ENCODE measurements at regions not wholly inside any gene's neighbourhood (a gene's known extent, or its start where the extent isn't known, plus 50 kb on each side); places are given as distances from the start of the nearest gene placed in this dataset.
"Not testable (repeated sequence)": the region's sequence is repeated elsewhere in the genome, so short reads cannot be mapped to it uniquely, and the experiment has no call there.

GRCh38 chr9:96064826-96065481 is 189.5 kb downstream of the ERCC6L2 start:
- DNase-seq (ENCODE audit: low read depth): no peak

DNA sequence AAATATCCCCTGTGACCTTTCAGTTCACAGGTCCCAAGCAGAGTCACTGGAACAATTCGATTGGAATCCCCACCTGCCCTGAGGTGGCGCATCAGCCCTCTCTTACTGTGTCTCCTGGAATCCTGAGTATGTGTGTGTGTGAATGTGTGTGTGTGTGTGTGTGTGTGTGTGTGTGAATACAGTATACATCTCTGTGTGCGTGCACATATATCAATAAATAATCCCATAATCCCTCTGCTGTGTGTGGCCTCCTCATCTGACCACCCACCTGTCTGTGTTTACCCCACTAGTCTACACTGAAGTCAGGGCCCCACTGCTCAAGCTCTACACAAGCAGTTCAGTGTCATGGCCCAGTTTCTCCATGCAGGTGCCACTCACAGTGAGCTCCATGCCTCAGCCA is 187.4 kb downstream of the ERCC6L2 start:
- DNase-seq (ENCODE audit: low read depth): no peak

GRCh38 chr9:96062031-96062430 is 186.5 kb downstream of the ERCC6L2 start:
- DNase-seq (ENCODE audit: low read depth): no peak

GRCh38 chr9:96061293-96061987 is 185.9 kb downstream of the ERCC6L2 start:
- peak; percentile 50 for DNase-seq (ENCODE audit: low read depth)

GRCh38 chr9:96058218-96058617 is 182.7 kb downstream of the ERCC6L2 start:
- DNase-seq (ENCODE audit: low read depth): no peak

DNA sequence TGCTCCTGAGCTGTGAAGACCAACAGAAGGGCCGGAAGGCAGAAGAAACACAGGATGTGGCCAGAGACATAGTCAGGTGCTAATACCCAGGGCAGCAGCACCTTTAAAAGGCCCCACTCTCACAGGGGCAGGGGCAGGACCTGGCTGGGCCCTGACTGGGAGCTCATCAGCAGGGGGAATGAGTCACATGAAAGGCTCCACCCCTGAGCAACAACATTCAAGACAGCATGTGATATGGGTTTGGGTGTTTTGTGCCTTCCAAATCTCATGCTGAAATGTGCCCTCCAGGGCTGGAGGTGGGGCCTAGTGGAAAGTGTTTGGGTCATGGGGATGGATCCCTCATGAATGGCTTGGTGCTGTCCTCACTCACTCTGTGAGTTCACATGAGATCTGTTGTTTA is 181.7 kb downstream of the ERCC6L2 start:
- DNase-seq (ENCODE audit: low read depth): peak; percentile 16

GRCh38 chr9:96056226-96056625 is 180.7 kb downstream of the ERCC6L2 start:
- DNase-seq (ENCODE audit: low read depth): no peak

DNA sequence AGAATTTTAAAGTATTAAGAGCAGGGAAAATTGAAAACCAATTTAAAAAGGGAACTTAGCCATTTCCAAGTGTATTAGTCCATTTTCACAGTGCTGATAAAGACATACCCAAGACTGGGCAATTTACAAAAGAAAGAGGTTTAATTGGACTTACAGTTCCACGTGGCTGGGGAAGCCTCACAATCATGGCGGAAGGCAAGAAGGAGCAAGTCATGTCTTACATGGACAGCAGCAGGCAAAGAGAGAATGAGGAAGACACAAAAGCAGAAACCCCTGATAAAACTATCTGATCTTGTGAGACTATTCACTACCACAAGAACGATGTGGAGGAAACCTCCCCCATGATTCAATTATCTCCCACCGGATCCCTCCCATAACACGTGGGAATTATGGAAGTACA is 178.8 kb downstream of the ERCC6L2 start:
- DNase-seq (ENCODE audit: low read depth): not testable (repeated sequence)

DNA sequence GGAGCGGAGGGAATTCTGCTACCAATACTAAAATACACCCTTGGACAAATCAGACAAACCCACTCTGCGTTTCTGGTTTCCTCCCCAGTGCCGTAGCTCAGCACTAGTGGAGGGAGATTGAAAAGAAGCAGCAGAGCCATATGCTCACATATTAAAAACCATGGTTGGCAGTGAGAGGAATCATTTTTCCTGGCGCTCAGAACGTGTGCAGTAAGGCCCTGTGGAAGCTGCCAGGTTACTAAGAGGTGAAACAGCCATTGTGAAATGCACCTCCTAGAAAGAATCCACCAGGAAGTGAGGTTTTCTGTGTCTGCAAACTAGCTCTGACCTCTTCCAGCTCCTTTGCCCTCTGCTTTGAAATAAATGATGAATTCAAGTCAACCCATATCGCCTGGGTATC is 177.2 kb downstream of the ERCC6L2 start:
- DNase-seq (ENCODE audit: low read depth): no peak

DNA sequence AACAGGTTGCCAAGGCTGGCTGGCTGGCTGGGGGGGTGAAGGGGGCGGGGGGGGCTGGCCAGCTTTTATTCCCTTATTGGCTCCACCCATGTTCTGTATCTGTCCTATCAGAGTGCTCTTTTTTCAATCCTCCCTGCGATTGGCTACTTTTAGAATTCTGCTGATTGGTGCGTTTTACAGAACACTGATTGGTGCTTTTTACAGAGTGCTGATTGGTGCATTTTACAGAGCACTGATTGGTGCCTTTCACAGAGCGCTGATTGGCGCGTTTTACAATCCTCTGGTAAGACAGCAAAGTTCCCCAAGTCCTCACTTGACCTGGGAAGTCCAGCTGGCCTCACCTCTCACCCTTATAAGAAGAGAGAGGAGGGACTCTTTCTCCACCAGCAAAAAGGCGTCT is 175.9 kb downstream of the ERCC6L2 start:
- DNase-seq (ENCODE audit: low read depth): no peak

- DNase-seq (ENCODE audit: low read depth): no peak
Observed at GRCh38 chr9:96050861-96051155, 175.3 kb downstream of the ERCC6L2 start.

GRCh38 chr9:96050048-96050860 is 174.8 kb downstream of the ERCC6L2 start:
- DNase-seq (ENCODE audit: low read depth): no peak

- no peak for DNase-seq (ENCODE audit: low read depth)
Observed at GRCh38 chr9:96048956-96049831, 173.7 kb downstream of the ERCC6L2 start.

DNA sequence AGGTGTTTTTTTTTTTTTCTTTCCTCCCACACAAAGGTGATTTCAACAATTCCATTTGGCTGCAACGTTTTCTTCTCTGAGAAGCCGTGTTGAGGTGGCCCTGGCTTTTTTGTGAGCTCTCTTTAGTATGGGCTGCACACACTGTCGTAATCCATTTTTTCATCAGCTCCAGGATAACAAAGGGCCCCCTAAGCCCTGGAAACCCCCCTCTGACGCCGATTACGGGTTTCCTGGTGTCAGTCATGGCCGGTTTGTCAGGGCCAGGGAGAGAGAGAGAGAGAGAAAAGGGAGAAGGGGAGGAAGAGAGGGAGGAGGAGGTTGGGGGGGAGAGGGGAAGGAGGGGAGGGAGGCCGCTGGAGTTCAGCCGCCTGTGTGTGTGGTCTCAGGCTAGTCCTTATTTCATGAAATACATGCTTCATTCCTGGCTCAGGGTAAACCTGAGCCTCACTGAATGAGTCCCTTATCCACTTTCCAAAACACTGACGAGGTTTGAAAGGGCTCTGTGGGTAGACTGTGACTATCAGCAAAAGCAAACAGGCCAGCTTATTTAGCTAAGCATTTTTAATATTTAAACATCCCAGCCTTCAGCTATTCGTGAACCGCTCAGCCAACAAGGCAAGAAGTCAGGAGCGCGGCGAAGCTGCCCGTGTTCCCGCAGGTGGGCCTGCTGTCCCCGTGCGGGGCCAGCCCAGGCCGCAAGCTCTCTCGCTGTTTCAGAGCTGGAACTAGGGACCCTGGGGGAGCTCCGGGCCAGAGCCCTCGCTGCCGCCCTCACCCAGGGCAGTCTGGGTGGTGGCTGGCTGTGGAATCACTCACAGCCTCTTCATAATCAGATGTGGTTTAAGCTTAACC is 172.8 kb downstream of the ERCC6L2 start:
- DNase-seq (ENCODE audit: low read depth): peak; percentile 29

DNA sequence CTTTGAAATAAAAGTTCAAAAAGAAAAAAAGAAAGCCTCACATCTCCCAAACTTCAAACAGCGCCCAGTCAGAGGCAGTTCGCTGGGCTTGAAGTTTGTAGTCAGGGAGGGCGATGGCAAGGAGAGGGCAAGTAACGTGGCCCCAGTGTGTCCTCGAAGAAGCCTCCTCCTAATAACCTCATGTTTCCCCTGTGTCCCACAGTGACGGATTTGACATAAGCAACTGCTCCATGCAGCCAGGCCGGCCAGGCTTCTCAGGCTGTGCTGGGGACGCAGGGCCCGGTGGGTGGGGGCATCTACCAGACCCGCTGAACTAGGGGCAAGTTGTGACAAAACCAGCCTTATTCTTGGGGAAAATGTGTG is 172.2 kb downstream of the ERCC6L2 start:
- no peak for DNase-seq (ENCODE audit: low read depth)

- DNase-seq (ENCODE audit: low read depth): no peak
Observed at GRCh38 chr9:96047116-96047639, 171.7 kb downstream of the ERCC6L2 start.

DNA sequence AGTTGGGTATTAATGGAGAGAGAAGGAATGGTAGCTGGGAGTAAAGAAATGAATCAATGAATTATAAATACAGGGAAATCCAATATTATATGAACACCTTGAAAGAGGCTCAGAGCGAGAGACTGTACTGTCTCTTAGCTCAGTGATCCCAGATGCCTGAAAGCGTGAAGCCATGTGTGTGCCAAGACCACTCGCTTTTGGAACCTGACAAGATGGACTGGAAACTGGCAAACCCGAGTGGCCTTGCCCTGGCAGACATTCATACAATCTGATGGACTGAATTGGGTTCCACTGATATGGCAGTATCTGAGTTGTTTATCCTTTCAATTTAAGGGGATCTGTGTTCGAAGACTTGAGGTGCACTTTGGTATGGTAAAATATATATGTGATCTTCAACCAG is 170.3 kb downstream of the ERCC6L2 start:
- DNase-seq (ENCODE audit: low read depth): no peak

DNA sequence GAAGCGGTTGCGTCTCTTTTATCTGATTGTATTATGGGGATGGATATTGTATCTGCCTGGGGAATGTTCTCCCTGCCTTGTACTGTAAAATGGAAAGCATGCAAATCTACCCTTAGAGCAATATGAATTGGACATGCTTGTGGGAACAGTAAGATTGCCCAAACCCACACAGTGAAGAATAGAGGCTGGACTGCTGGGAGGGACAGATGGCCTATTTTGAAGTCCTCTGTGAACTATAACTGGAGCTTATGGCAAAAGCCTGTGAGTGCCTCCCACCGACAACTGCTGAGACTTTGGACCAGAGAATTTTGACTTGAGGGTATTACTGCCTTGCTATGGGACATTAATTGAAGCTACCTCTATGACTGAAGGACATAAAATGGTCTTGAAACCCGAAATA is 168.9 kb downstream of the ERCC6L2 start:
- DNase-seq (ENCODE audit: low read depth): no peak

DNA sequence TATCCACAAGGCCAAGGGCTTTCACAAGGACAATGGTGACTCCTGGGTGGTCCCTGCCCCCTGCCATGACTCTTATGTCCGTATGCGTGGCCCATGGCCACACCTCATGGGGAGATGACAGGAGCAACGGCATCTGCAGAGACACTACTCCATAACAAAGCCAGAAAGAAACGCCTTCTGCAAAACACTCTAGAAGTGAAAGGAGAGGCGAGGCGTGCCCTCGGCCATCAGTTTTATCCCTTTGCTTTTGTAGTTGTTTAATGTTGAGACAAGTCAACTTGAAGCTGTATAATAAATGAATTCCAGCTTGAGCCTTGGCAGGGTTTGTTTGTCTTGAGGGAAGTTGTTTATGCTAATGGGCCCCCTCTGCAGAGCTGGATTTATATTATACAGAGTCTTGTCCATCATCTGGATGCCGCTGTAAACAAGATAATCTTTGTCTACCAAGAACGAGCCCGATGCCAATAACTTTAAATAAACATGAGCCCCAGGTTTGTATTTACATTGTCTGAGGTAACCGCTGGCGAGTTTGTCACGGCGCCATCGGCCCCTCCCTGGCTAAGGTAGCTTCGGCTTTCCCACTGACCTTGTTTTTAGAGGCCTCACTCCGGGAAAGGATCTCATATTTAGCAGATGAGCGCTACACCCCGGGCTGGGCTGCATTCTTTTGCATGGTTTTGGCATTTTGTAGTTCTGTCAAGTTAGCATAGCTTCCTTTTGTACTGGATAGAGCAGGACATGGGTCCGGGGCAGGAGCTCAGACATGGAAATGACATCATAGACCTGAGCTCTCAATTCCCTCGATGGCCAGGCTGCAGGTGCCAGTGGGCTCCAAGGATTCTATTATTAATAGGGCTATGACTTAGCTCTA is 165.3 kb downstream of the ERCC6L2 start:
- DNase-seq (ENCODE audit: low read depth): no peak

DNA sequence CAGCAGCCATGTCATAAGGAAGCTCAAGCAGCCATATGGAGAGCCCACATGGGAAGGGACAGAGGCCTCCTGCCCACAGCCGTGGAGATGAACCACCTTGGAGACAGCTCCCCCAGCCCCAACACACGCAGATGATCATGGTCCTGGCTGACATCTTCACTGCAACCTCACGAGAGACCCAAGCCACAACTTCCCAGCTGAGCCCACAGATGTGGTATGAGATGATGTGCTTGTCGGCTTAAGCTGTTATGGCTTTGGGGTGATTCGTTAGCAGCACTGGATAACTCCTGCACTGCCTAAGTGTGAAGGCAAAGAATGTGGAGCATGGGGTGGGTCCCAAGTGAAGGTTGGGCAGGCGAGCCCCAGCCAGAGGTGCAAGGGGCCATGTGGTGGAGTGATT is 163.4 kb downstream of the ERCC6L2 start:
- no peak for DNase-seq (ENCODE audit: low read depth)

Measured in Daoy (cell line).